HG03469 (cell line): ENCODE measurements at regions not wholly inside any gene's neighbourhood (a gene's known extent, or its start where the extent isn't known, plus 50 kb on each side); places are given as distances from the start of the nearest gene placed in this dataset.
A peak's percentile ranks its signal among the peaks of the same experiment; 100 is the strongest.
"Not testable (repeated sequence)": the region's sequence is repeated elsewhere in the genome, so short reads cannot be mapped to it uniquely, and the experiment has no call there.

ENCODE experiments used
- ATAC-seq: cut with Tn5 transposase; IDR thresholded peaks from one replicate; pipeline ENCODE4 v1.9.1; 2021; ENCODE audit warnings: mild to moderate bottlenecking, moderate library complexity, moderate number of reproducible peaks; ENCODE audit not compliant: unreplicated experiment

- ATAC-seq, result no peak
Measured at GRCh38 chr6:113786168-113786567, 71.0 kb upstream of the MARCKS start.

- no peak for ATAC-seq
Measured at GRCh38 chr6:113788586-113788985, 68.6 kb upstream of the MARCKS start.

GRCh38 chr6:113791225-113791624, 65.9 kb upstream of the MARCKS start:
- ATAC-seq, result not testable (repeated sequence)

- ATAC-seq, result not testable (repeated sequence)
Measured at GRCh38 chr6:113795371-113795770, 61.8 kb upstream of the MARCKS start.

- no peak for ATAC-seq
Measured at GRCh38 chr6:113796038-113796437, 61.1 kb upstream of the MARCKS start.

GRCh38 chr6:113802779-113803178, 54.4 kb upstream of the MARCKS start:
- no peak for ATAC-seq

GRCh38 chr6:113805173-113805790, 51.9 kb upstream of the MARCKS start:
- ATAC-seq, result peak; percentile 96

GRCh38 chr6:113805811-113806495, 51.2 kb upstream of the MARCKS start:
- ATAC-seq, result no peak
